Peyer's patch (tissue), 4 donors: ENCODE measurements at regions not wholly inside any gene's neighbourhood (a gene's known extent, or its start where the extent isn't known, plus 50 kb on each side); places are given as distances from the start of the nearest gene placed in this dataset.

Experiments used
- CTCF ChIP-seq, 6 experiments: fragments of 450-650 bp in 4 of 6; fragments of 200-600 bp in 2 of 6; sonication (generic) in 1 of 6; IDR thresholded peaks; one replicate each; pipeline ENCODE4 v1.5.1; 2017 to 2019; ENCODE audit warnings: antibody characterized with exemption in 6 of 6, mild to moderate bottlenecking in 3 of 6, moderate library complexity in 1 of 6
- POLR2A ChIP-seq, 2 donors: fragments of 450-650 bp; IDR thresholded peaks; one replicate each; pipeline ENCODE4 v1.5.1; 2017; ENCODE audit warnings: antibody characterized with exemption in 2 of 2, mild to moderate bottlenecking in 2 of 2, moderate library complexity in 2 of 2

DNA sequence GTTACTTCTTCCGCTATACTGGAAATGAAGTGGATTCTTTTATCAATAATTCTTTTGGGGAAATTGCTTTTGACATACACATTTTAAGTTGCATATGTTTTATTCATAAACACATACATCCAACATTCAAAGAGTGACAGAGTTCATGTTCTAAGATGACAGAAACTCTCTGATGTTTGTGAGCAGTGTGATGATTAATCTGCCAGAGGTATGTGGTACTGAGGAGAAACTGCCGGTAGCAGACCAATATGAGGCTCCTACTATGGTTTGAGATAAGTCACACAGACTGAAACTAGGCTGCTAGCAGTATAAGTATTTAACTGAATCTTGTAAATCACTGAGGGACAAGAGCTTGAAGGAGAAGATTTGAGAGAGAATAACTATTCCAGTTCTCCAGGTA, 524.1 kb upstream of the SEMA3D start:
- no peak for TF ChIP-seq CTCF (IDR thresholded peaks at IDR 0.05)
- no peak for TF ChIP-seq POLR2A (IDR thresholded peaks at IDR 0.05)
